Stimulated activated naive B cell treated with anti-CD40 and anti-IgM and Interleukin-4, amounts not matched to agents 10 μg/mL and 1 μg/mL and 100 μg/mL, for 72 hours (primary cell): ENCODE measurements at regions not wholly inside any gene's neighbourhood (a gene's known extent, or its start where the extent isn't known, plus 50 kb on each side); places are given as distances from the start of the nearest gene placed in this dataset.

Source experiments
- ATAC-seq, 2 donors: fragments of 150-1000 bp; cut with Tn5 transposase; replicated peaks; 2 replicates each; pipeline ENCODE4 v1.10.0; 2021; ENCODE audit warnings: moderate library complexity in 1 of 2
- DNase-seq: peaks from one replicate; pipeline ENCODE4 v3.0.0; 2021
- H3K27ac Mint-ChIP-seq: one replicate; pipeline ENCODE4 v1.8.0; 2022; ENCODE audit warnings: mild to moderate bottlenecking, mixed read lengths
- H3K27me3 Mint-ChIP-seq, 2 donors: one replicate each; pipeline ENCODE4 v1.8.0; 2022; ENCODE audit warnings: mixed read lengths in 2 of 2
- H3K36me3 Mint-ChIP-seq, 2 donors: one replicate each; pipeline ENCODE4 v1.8.0; 2022; ENCODE audit warnings: mixed read lengths in 2 of 2, mild to moderate bottlenecking in 1 of 2
- H3K4me1 Mint-ChIP-seq, 2 donors: one replicate each; pipeline ENCODE4 v1.8.0; 2022; ENCODE audit warnings: mixed read lengths in 2 of 2, mild to moderate bottlenecking in 1 of 2
- H3K4me3 Mint-ChIP-seq, 2 donors: one replicate each; pipeline ENCODE4 v1.8.0; 2022; ENCODE audit warnings: mild to moderate bottlenecking in 2 of 2, mixed read lengths in 2 of 2, moderate library complexity in 1 of 2
- H3K9me3 Mint-ChIP-seq, 2 donors: one replicate each; pipeline ENCODE4 v1.8.0; 2022; ENCODE audit warnings: mixed read lengths in 2 of 2, mild to moderate bottlenecking in 1 of 2

DNA sequence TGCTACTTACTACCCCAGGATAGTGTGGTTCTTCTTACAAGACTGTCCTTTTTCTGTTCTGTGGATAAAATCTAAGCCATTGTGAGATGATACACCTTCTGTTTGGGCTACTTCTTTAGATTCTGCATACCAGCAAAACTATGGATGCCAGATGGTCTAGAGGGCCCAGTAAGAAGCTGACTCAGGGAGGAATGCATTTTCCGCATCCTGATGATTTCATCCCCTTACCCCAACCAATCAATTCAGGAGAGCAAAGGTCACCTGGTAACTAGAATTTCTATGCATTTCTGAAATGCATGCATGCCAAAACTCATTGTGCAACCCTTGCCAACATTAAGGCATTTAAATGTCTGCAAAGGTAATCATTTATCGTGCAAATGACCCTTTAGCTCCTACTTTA lies 285.7 kb upstream of the ZP4 start:
- H3K4me1 Mint-ChIP-seq = no peaks in the 10 kb centered on the region
- no peak for DNase-seq
- H3K4me3 Mint-ChIP-seq = no peak overlapping the region
- no peaks in the 10 kb centered on the region for H3K36me3 Mint-ChIP-seq
- no peaks in the 10 kb centered on the region for H3K27me3 Mint-ChIP-seq
- H3K27ac Mint-ChIP-seq = no peak overlapping the region
- no peak for ATAC-seq
- H3K9me3 Mint-ChIP-seq = peaks cover 4 to 7% of the 10 kb centered on the region in 2 donors

DNA sequence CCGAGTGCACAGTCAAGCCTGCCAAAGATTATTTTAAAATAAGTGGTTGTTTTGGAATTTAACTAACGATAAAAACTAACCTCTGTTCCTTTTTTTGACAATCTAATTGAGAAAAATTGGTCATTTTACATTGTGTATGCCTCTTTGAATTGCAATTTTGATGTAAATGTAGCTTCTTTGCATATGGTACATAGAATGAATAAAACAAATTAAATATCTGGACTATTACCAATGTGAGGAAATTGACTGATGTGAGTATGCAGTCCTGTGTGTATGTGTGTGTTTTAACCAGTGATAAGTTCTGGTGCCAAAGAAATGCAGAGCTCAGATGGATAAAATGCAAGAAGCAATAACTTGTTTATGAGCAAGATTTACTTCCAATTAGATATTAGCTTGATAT lies 281.3 kb upstream of the ZP4 start:
- Mint-ChIP-seq H3K9me3 (peaks cover 0 to 3% of the 10 kb centered on the region in 2 donors), H3K27ac (no peak overlapping the region), H3K27me3 (no peaks in the 10 kb centered on the region), H3K4me3 (no peak overlapping the region), H3K4me1 (no peaks in the 10 kb centered on the region), H3K36me3 (no peaks in the 10 kb centered on the region)
- DNase-seq (no peak), ATAC-seq (no peak)

DNA sequence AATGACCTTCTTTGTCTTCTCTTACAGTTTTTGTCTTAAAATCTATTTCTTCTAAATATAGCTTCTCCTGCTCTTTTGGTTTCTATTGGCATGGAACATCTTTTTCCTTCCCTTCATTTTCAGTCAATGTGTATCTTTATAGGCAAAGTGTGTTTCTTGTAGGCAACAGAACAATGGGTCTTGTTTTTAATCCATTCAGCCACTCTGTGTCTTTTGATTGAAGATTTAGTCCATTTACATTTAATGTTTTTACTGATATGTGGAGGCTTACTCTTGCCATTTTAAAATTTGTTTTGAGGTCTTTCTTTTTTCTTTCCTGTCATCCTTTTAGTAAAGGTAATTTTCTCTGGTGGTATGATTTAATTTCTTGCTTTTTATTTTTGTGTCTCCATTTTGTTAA lies 271.2 kb upstream of the ZP4 start:
- Mint-ChIP-seq H3K4me1 (no peaks in the 10 kb centered on the region), H3K9me3 (peaks cover 14 to 25% of the 10 kb centered on the region in 2 donors), H3K36me3 (no peaks in the 10 kb centered on the region), H3K4me3 (no peak overlapping the region), H3K27me3 (no peaks in the 10 kb centered on the region), H3K27ac (no peak overlapping the region)
- no peak for ATAC-seq
- no peak for DNase-seq

DNA sequence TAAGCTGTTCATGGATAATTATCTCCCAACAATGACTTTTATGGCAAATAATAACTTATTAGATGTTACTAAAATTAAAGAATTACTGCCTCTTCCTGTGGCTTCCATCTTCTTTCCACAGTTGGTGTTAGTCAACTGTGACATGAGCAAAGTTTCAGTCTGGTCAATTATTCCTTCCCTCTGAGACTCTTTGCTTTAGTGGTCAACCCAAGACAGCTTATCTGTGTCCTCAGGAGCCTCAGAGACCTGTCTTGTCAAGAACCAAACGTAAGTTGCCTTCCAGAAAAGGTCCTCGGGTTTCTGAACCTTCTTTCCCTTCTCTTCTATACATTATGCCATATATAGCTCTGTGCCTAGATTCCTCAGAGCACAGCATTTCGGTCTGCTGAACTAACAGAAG lies 263.2 kb upstream of the ZP4 start:
- Mint-ChIP-seq H3K4me1 (no peaks in the 10 kb centered on the region), H3K4me3 (no peak overlapping the region), H3K36me3 (no peaks in the 10 kb centered on the region), H3K27me3 (no peaks in the 10 kb centered on the region), H3K9me3 (peaks cover 3 to 4% of the 10 kb centered on the region in 2 donors), H3K27ac (no peak overlapping the region)
- ATAC-seq = no peak
- DNase-seq = no peak

DNA sequence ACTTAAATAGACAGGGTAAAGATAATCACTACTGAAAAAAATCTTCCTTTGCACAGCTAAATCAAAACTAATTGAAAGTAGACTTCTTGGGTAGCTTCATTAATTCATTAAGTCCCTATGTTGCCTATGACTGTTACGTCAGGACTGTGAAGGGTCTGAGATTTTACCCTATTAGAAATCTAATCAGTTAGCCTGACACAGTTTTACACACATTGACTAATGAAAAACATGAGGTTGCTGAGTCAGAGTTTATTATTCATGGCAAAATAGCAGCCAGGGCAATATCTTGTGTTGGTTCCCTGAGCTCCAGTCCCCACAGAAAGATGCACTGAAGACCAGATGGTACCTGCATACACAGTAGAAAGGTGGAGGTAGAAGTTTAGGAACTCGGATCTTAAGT lies 262.5 kb upstream of the ZP4 start:
- Mint-ChIP-seq H3K27me3 (no peaks in the 10 kb centered on the region), H3K27ac (no peak overlapping the region), H3K9me3 (peaks cover 3 to 4% of the 10 kb centered on the region in 2 donors), H3K4me1 (no peaks in the 10 kb centered on the region), H3K4me3 (no peak overlapping the region), H3K36me3 (no peaks in the 10 kb centered on the region)
- DNase-seq (no peak), ATAC-seq (no peak)

DNA sequence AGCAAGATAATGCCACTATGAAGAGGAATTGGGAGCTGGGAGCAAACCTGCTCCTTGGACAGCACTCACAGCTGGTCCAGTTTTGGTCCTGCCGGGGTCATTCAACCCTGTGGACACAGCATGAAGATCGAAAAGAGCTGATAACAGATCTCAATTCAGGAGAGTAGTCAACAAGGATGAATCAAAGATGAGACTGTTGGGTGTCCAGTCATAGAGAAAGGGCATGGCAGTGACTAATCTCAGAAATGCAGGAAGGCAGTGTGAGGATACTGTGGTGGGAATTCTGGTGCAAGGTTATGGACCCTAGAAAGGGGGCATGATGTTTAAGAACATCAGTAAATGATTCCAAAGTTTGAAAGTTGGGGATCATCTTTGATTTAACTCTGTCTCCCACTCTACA lies 261.4 kb upstream of the ZP4 start:
- H3K9me3 Mint-ChIP-seq = peaks cover 3 to 4% of the 10 kb centered on the region in 2 donors
- no peak overlapping the region for H3K4me3 Mint-ChIP-seq
- DNase-seq (no peak), ATAC-seq (no peak)
- H3K27ac Mint-ChIP-seq = no peak overlapping the region
- H3K4me1 Mint-ChIP-seq = no peaks in the 10 kb centered on the region
- H3K27me3 Mint-ChIP-seq = no peaks in the 10 kb centered on the region
- no peaks in the 10 kb centered on the region for H3K36me3 Mint-ChIP-seq

DNA sequence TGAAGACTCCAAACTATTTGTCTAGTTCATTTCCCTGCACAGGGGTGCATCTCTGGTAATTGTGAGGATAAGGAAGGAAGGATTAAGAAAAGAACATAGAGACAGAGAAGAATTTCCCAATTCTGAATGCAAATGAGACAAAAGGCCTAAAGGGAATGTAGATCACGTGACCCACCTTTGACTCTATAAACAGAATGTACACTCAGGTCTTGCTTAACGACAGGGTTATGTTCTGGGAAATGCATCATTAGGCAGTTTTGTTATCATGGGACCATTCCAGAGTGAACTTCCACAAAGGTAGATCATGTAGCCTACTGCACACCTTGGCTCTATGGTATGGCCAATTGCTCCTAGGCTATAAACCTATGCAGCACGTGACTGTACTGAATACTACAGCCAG lies 252.3 kb upstream of the ZP4 start:
- Mint-ChIP-seq H3K27me3 (no peaks in the 10 kb centered on the region), H3K36me3 (no peaks in the 10 kb centered on the region), H3K4me3 (no peak overlapping the region), H3K9me3 (no peaks in the 10 kb centered on the region), H3K4me1 (no peaks in the 10 kb centered on the region), H3K27ac (no peak overlapping the region)
- DNase-seq (no peak), ATAC-seq (no peak)

DNA sequence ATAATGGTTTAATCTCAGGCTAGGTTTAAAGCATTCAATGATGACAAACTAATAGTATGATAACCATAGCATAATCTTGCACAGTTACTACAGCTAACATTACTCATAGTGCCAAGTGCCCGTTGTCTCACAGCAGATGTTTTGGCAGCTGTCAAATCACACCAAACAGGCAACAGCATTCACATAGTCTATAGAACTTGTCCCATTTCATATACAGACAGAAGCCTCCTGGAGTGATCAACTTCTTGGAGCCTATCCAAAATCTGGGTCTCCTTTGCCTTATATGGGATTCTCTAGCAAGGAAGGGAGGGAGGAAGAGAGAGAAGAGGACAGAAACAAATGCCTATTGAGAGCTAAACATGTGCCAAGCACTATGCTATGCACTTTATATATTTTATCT lies 250.6 kb upstream of the ZP4 start:
- Mint-ChIP-seq H3K36me3 (no peaks in the 10 kb centered on the region), H3K4me3 (no peak overlapping the region), H3K27me3 (no peaks in the 10 kb centered on the region), H3K27ac (no peak overlapping the region), H3K4me1 (no peaks in the 10 kb centered on the region), H3K9me3 (no peaks in the 10 kb centered on the region)
- DNase-seq (no peak), ATAC-seq (no peak)

DNA sequence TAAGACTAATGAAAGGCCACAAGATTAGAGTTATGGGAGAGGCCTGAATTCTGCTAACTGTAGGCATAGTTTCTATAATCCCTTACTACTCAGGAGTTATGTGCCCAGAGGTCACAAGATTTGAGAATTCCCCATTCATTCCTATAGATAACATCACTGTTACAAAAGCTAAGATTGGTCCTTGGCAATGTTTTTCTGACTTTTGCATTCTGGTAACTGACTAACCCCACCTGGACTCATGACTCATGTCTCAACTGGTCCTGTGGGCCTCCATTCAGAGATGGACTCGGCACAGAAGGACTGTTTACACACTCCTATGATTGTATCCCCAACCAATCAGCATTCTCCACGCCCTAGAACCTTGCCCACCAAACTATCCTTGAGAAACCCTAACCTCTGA lies 249.0 kb upstream of the ZP4 start:
- Mint-ChIP-seq H3K4me1 (no peaks in the 10 kb centered on the region), H3K9me3 (peaks cover 0 to 2% of the 10 kb centered on the region in 2 donors), H3K36me3 (no peaks in the 10 kb centered on the region), H3K27me3 (no peaks in the 10 kb centered on the region), H3K27ac (no peak overlapping the region), H3K4me3 (no peak overlapping the region)
- DNase-seq (no peak), ATAC-seq (no peak)

DNA sequence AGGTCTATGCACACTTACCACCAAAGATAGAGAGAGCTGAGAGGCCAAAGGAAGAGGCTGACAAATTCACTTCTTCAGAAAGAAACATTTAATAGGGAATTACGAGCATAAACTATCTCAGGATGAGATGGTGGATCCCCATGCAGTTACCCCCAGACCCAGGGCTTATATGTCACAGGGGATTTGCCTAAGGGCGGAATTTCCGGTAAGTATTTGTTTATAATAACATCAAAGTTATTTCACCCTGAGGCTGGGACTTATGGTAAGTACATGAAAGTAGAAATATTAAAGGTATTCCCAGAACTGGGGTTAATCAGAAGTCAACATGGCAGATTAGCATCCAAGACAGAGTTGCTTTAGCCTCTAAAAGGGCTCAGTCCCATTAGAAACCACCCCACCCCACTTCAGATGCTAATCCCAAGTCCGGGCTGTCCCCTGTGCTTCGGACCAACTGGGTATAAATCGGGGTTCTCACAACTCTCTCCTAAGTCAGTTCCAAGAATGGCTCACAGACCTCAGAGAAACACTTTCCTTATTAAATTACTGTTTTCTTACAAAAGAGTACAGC lies 247.4 kb upstream of the ZP4 start:
- Mint-ChIP-seq H3K27ac (no peak overlapping the region), H3K9me3 (peaks cover 0 to 2% of the 10 kb centered on the region in 2 donors), H3K4me3 (no peak overlapping the region), H3K4me1 (no peaks in the 10 kb centered on the region), H3K36me3 (no peaks in the 10 kb centered on the region), H3K27me3 (no peaks in the 10 kb centered on the region)
- ATAC-seq (no peak), DNase-seq (no peak)

DNA sequence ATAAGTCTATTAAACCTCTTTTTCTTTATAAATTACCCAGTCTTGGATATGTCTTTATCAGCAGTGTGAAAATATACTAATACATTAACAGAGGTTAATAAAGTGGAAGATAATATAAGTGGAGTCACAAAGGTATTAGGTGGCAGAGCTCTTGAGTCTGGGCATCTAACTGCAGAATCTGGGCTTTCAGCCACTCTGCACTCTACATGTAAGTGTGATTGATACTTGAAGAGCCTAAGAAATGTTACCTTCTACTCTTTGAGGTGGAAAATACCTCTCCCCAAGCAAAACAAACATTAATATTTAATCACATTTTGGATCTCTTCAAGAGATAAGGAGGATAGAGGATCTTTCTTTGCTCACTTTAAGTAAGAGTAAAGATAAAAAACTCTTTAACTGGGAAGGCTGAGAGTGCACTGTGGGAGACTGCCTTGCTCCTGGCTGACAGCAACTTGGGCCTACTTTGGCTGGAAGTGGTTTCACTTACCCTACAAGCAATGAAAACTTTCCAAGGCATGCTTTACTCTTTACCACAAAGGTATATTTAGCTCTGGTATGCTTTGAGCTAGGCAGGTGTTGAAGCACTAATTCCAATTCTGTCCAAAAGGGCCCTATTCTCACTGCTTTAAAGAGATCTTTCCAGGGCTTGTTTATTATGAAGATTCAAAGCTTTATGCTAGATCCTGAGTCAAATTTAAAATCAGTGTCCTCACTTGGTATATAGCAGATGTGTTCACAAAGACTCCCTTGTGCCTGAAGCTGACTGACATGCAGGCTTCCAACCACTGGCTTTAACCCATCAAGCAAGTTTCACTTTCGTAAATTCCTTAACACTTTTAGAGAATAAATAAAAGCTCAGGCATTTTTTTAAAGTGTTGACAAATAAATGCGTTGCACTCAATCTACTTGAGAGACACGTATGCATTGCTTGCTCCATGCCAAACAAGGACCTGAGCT lies 245.3 kb upstream of the ZP4 start:
- no peak for DNase-seq
- H3K4me3 Mint-ChIP-seq = no peak overlapping the region
- no peak for ATAC-seq
- H3K36me3 Mint-ChIP-seq = no peaks in the 10 kb centered on the region
- H3K27ac Mint-ChIP-seq = no peak overlapping the region
- H3K9me3 Mint-ChIP-seq = peaks cover 0 to 2% of the 10 kb centered on the region in 2 donors
- no peaks in the 10 kb centered on the region for H3K4me1 Mint-ChIP-seq
- no peaks in the 10 kb centered on the region for H3K27me3 Mint-ChIP-seq

DNA sequence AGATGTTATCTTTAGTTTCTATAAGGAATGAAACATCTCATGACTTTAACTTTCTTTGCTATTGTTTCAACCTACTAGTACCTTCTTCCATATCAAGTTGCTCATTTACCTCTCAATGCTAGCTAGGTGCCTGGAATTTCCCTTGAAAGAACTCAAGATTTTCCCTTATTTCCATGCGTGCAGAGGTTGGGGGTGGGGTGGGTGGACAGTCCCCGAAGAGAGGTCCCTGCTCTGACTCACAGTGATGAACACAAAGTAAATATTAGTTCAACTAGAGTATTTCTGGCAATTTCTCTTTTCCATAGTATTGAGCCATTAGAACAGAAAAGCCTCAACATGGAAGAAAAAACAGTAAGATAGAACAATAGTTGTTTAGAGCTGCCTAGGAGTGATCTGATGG lies 239.0 kb upstream of the ZP4 start:
- Mint-ChIP-seq H3K9me3 (peaks cover 4 to 6% of the 10 kb centered on the region in 2 donors), H3K27ac (no peak overlapping the region), H3K4me1 (no peaks in the 10 kb centered on the region), H3K27me3 (no peaks in the 10 kb centered on the region), H3K4me3 (no peak overlapping the region), H3K36me3 (no peaks in the 10 kb centered on the region)
- DNase-seq = no peak
- no peak for ATAC-seq

DNA sequence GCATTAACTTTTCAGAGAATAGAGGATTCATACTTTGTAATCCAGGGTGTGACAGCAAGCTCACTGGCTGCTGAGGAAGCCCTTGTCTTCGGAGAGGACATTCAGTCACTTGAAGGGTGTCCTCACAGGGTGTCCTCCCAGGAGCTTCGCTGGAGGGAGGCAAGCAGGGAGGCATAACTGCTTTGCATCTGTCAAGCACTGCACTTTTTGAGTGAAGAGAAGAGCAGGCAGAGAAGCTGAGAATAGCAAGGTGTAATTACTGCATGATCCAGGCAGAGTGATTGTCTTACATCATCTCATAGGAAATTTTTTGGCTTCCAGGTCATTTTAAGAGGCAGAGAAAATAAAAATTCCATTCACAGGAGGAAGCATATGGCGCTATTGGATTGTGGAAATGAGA lies 232.5 kb upstream of the ZP4 start:
- Mint-ChIP-seq H3K9me3 (peaks cover 0 to 1% of the 10 kb centered on the region in 2 donors), H3K27ac (no peak overlapping the region), H3K27me3 (no peaks in the 10 kb centered on the region), H3K4me3 (no peak overlapping the region), H3K4me1 (no peaks in the 10 kb centered on the region), H3K36me3 (no peaks in the 10 kb centered on the region)
- ATAC-seq = no peak
- no peak for DNase-seq

DNA sequence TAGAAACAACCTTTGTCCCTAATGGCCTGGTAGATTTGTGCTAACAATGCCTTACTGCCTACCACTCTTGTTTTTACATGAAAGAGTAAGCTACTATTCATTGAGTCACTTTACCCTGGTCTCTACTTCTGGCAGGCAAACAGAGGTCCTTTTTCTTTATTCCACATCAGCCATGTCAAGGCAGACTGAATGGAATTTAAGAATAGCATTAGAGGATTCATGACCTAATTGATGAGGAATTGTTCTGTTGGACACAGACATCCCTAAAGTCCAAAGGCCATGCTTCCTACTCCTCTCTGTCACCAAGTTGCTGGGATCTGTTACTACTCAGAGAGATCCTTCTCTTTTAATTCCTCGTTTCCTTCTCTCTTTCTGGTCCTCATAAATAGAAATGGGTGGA lies 229.1 kb upstream of the ZP4 start:
- Mint-ChIP-seq H3K9me3 (peaks cover 0 to 2% of the 10 kb centered on the region in 2 donors), H3K4me1 (no peaks in the 10 kb centered on the region), H3K36me3 (no peaks in the 10 kb centered on the region), H3K27ac (no peak overlapping the region), H3K27me3 (no peaks in the 10 kb centered on the region), H3K4me3 (no peak overlapping the region)
- no peak for DNase-seq
- ATAC-seq = no peak

DNA sequence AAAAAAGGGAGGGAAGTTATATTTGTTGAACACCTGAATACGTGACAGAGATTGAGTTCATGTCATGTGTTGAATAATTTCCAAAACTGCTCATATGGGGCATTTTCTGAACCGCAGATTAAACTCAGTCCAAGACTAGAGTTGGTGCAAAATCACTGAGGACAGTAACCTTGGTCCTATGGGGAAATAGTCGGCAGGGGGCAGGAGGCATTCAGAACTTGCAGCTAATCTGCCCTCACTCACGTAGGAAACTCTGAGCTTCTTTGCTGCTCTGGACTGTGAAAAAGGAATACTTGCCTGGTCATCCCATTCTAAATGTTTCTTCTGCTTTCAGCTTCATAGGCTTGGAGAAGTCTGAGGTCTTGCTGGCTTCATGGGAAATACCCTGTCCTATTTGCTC lies 228.3 kb upstream of the ZP4 start:
- Mint-ChIP-seq H3K27me3 (no peaks in the 10 kb centered on the region), H3K4me3 (no peak overlapping the region), H3K4me1 (no peaks in the 10 kb centered on the region), H3K27ac (no peak overlapping the region), H3K36me3 (no peaks in the 10 kb centered on the region), H3K9me3 (peaks cover 0 to 4% of the 10 kb centered on the region in 2 donors)
- ATAC-seq (no peak), DNase-seq (no peak)
